SU-DHL-6 (cell line): ENCODE measurements at regions not wholly inside any gene's neighbourhood (a gene's known extent, or its start where the extent isn't known, plus 50 kb on each side); places are given as distances from the start of the nearest gene placed in this dataset.

Source experiments
- H2AFZ ChIP-seq: fragments of 200-600 bp; sonication (generic); 2 replicates; pipeline ENCODE4 v1.6.1; 2014; ENCODE audit warnings: low read depth, mild to moderate bottlenecking, moderate library complexity, mixed read lengths, antibody characterized with exemption, low read length; ENCODE audit not compliant: severe bottlenecking
- H3F3A ChIP-seq: fragments of 200-600 bp; shearing (Covaris generic); 2 replicates; pipeline ENCODE4 v1.6.0; 2016; ENCODE audit warnings: antibody characterized with exemption, mild to moderate bottlenecking; ENCODE audit not compliant: insufficient read depth
- H3K27ac ChIP-seq: fragments of 200-600 bp; sonication (generic); 2 replicates; pipeline ENCODE4 v1.5.1; 2016; ENCODE audit warnings: low read depth, mild to moderate bottlenecking, low read length, moderate library complexity, mixed read lengths
- H3K27me3 ChIP-seq: fragments of 200-600 bp; sonication (generic), shearing (Covaris generic); 2 replicates; pipeline ENCODE4 v1.6.0; 2014; ENCODE audit warnings: mild to moderate bottlenecking, low read length
- H3K36me3 ChIP-seq: fragments of 200-600 bp; sonication (generic); 2 replicates; pipeline ENCODE4 v1.6.1; 2014; ENCODE audit warnings: mild to moderate bottlenecking, low read length, mixed read lengths
- H3K4me2 ChIP-seq: fragments of 300-600, 200-600 bp; shearing (Covaris generic), sonication (generic); 2 replicates; pipeline ENCODE4 v1.6.0; 2014; ENCODE audit warnings: low read length, low read depth, mild to moderate bottlenecking; ENCODE audit not compliant: poor library complexity, severe bottlenecking
- H3K4me3 ChIP-seq: fragments of 200-600 bp; sonication (generic); 2 replicates; pipeline ENCODE4 v1.5.1; 2014; ENCODE audit warnings: antibody characterized with exemption, low read length, mild to moderate bottlenecking, mixed read lengths; ENCODE audit not compliant: insufficient read depth, poor library complexity, severe bottlenecking
- H3K79me2 ChIP-seq: fragments of 200-600 bp; sonication (generic); 2 replicates; pipeline ENCODE4 v1.6.1; 2014; ENCODE audit warnings: mild to moderate bottlenecking, low read length, moderate library complexity; ENCODE audit not compliant: insufficient read depth
- H3K9ac ChIP-seq: fragments of 200-600 bp; sonication (generic); 2 replicates; pipeline ENCODE4 v1.7.0; 2014; ENCODE audit warnings: mild to moderate bottlenecking, low read length
- H3K9me2 ChIP-seq: fragments of 200-600 bp; sonication (generic); replicated peaks from 2 replicates; pipeline ENCODE4 v1.6.1; 2014; ENCODE audit warnings: low read length; ENCODE audit not compliant: insufficient read depth
- H3K9me3 ChIP-seq: fragments of 200-600 bp; sonication (generic); 2 replicates; pipeline ENCODE4 v1.6.1; 2014; ENCODE audit warnings: low read length, mixed read lengths; ENCODE audit not compliant: insufficient read depth
- H4K20me1 ChIP-seq: fragments of 200-600 bp; sonication (generic); 2 replicates; pipeline ENCODE4 v1.6.1; 2014; ENCODE audit warnings: low read depth, mild to moderate bottlenecking, antibody characterized with exemption, low read length, moderate library complexity, mixed read lengths
- EZH2phosphoT487 ChIP-seq: fragments of 200-600 bp; sonication (generic), shearing (Covaris generic); conservative IDR thresholded peaks from 2 replicates; pipeline ENCODE4 v1.6.1; 2018; ENCODE audit warnings: mild to moderate bottlenecking, antibody characterized with exemption, low read length, moderate library complexity, mixed read lengths
- TF ChIP-seq, protein P1 (sequence below): fragments of 200-600 bp; sonication (generic); IDR thresholded peaks from one replicate; pipeline ENCODE4 v1.5.1; 2017; ENCODE audit warnings: antibody characterized with exemption, mild to moderate bottlenecking, low read length, moderate library complexity; ENCODE audit not compliant: insufficient read depth, poor library complexity, severe bottlenecking

DNA sequence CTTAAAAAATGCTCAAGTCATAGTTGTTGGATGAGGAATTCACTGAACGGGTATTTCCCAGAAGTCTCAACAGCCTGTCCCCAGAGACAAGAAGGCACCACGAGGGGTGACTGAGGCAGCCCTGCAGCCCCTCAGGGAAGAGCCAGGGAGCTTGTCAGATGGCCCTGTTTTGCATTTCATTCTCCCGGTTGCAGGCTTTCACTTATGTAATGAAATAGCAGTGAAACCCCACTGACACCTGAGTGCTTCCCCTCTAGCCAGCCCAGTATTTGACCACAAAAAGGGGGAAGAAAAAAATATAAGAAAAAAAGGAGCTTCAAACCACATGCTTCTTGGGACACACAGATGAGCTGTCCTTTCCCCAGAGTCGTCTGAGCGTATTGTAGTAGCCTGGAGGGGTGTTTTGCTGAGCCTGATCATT lies 75.3 kb upstream of the IL12B start:
- no peak overlapping the region for H3K9ac ChIP-seq
- no peaks in the 10 kb centered on the region for H3K9me3 ChIP-seq
- TF ChIP-seq, protein P1, sequence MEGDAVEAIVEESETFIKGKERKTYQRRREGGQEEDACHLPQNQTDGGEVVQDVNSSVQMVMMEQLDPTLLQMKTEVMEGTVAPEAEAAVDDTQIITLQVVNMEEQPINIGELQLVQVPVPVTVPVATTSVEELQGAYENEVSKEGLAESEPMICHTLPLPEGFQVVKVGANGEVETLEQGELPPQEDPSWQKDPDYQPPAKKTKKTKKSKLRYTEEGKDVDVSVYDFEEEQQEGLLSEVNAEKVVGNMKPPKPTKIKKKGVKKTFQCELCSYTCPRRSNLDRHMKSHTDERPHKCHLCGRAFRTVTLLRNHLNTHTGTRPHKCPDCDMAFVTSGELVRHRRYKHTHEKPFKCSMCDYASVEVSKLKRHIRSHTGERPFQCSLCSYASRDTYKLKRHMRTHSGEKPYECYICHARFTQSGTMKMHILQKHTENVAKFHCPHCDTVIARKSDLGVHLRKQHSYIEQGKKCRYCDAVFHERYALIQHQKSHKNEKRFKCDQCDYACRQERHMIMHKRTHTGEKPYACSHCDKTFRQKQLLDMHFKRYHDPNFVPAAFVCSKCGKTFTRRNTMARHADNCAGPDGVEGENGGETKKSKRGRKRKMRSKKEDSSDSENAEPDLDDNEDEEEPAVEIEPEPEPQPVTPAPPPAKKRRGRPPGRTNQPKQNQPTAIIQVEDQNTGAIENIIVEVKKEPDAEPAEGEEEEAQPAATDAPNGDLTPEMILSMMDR, result no peak
- no peak for TF ChIP-seq EZH2phosphoT487
- no peak overlapping the region for H3K27ac ChIP-seq
- no peak overlapping the region for H3K4me3 ChIP-seq
- no peaks in the 10 kb centered on the region for H4K20me1 ChIP-seq
- no peak overlapping the region for H3K4me2 ChIP-seq
- no peaks in the 10 kb centered on the region for H3K9me2 ChIP-seq
- no peaks in the 10 kb centered on the region for H3K27me3 ChIP-seq
- no peaks in the 10 kb centered on the region for H3F3A ChIP-seq
- H2AFZ ChIP-seq, result no peak overlapping the region
- H3K79me2 ChIP-seq, result no peaks in the 10 kb centered on the region
- H3K36me3 ChIP-seq, result no peaks in the 10 kb centered on the region

DNA sequence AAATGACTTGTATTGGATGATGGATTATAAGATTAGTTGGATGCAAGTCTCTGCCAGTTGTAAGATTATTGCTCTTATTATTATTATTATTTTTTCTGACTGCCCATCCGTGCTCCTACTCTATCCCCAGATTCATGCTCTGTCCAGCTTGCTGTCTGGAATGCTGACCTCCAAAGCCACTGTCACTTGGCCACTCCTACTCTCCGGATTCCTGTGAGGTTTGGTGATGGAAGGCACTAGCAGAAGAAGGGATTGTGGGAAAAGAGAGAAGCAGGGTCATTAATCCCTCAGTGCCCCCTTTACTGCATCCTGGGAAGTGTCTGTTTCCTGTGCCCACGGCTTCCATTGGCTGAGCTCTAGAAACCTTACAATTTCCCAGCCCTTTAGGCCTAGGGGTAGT lies 76.3 kb upstream of the IL12B start:
- no peaks in the 10 kb centered on the region for H3K36me3 ChIP-seq
- no peak overlapping the region for H3K4me3 ChIP-seq
- no peak overlapping the region for H2AFZ ChIP-seq
- H3K9me3 ChIP-seq, result no peaks in the 10 kb centered on the region
- no peaks in the 10 kb centered on the region for H3K27me3 ChIP-seq
- no peaks in the 10 kb centered on the region for H3K79me2 ChIP-seq
- H3F3A ChIP-seq, result no peaks in the 10 kb centered on the region
- no peak overlapping the region for H3K9ac ChIP-seq
- H3K9me2 ChIP-seq, result no peaks in the 10 kb centered on the region
- H3K27ac ChIP-seq, result no peak overlapping the region
- no peak for TF ChIP-seq EZH2phosphoT487
- TF ChIP-seq, protein P1, result no peak
- no peak overlapping the region for H3K4me2 ChIP-seq
- H4K20me1 ChIP-seq, result no peaks in the 10 kb centered on the region

DNA sequence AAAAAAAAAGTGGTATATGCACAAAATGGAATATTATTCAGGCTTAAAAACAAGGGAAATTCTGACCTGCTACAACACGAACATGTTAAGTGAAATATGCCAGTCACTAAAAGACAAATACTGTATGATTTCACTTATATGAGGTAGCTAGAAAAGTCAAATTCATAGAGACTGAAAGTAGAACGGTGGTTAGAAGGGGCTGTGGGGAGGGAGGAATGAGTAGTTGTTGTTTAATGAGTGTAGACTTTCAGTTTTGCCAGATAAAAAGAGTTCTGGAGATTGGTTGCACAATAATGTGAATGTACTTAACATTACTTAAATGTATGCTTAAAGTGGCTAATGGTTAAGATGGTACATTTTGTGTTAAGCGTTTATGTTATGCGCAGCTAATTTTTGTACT lies 79.5 kb upstream of the IL12B start:
- Histone ChIP-seq H3K27me3 (no peaks in the 10 kb centered on the region), H3K9ac (no peak overlapping the region), H2AFZ (no peak overlapping the region), H3K79me2 (no peaks in the 10 kb centered on the region), H3K27ac (no peak overlapping the region), H3K4me3 (no peak overlapping the region), H3F3A (no peaks in the 10 kb centered on the region), H3K9me2 (no peaks in the 10 kb centered on the region), H4K20me1 (no peaks in the 10 kb centered on the region), H3K36me3 (no peaks in the 10 kb centered on the region), H3K9me3 (no peaks in the 10 kb centered on the region), H3K4me2 (no peak overlapping the region)
- TF ChIP-seq, protein P1, result no peak
- no peak for TF ChIP-seq EZH2phosphoT487
